ENCODE measurements at regions not wholly inside any gene's neighbourhood (a gene's known extent, or its start where the extent isn't known, plus 50 kb on each side); places are given as distances from the start of the nearest gene placed in this dataset.
"Not testable (repeated sequence)": the region's sequence is repeated elsewhere in the genome, so short reads cannot be mapped to it uniquely, and the experiment has no call there.

DNA sequence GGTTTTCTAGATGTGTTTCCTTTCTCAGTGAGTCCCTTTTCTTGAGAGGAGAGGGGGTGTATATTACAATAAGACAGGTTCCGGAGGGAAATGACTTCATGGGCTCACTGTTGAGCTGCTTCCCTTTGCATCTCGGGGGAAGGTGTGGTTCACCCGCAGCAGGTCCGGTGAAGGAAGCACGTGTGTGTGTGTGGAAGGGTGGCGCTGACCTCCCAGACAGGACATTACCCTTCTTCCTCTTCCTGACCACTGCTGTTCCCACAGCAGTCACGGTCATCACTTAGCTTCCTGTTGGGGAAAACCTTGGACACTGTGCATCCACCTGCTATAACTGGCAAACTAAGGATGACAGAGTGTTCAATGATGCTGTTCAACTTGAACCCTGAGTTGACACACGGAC lies 83.6 kb downstream of the PLEKHG1 start:
- DNase-seq (ENCODE audit: low spot score) = peak; percentile 99

DNA sequence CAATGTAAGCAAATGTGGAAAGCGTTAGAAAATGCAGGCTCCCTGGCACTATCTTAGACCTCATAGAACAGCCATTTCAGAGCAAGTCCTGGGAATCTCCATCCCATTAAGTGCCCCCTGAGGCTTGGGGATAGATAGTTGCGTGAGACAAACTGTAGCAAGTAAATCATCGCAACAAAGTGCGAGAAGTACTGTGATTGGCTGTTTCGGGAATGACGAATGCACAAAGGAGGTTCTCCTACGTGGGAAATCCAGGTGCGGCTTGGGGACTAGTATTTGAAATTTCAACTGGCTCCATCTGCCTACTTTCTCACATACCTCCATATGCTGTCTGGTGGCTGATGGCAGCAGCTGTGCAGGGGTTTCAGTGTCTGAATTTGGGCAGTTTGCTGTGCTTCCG lies 84.5 kb downstream of the PLEKHG1 start:
- no peak for DNase-seq (ENCODE audit: low spot score)

DNA sequence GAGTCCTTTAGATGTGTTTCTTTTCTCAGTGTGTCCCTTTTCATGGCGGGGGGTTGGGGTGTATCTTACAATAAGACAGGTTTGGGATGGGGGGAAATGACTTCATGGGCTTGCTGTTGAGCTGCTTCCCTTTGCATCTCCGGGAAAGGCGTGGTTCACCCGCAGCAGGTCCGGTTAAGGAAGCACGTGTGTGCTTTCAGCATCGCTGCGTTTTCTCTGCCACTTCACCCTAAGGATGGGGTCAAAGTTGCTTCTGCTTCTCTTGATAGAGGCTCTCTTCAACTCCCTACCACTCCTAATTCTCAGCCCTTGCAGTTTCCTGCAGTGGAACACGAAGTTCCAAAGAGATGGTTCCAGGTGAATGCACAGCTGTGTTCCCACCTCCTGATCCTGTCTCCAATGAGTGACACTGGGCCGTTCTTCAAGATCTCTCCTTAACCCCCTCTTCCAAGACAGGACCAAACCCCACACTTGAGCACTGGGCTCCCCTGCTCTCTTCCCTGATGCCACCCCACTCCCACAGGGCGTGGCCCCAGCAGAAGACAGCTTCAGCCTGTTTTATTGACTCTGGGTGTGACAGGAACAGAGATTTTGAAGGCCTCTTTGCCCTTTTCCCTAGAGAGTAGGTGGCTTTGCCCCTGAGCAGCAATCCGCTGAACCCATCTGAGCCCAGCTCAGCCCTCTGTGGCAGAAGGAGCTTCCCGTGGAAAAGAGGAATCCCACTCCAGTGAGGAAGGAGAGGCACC lies 85.2 kb downstream of the PLEKHG1 start:
- DNase-seq (ENCODE audit: low spot score) = peak; percentile 68

DNA sequence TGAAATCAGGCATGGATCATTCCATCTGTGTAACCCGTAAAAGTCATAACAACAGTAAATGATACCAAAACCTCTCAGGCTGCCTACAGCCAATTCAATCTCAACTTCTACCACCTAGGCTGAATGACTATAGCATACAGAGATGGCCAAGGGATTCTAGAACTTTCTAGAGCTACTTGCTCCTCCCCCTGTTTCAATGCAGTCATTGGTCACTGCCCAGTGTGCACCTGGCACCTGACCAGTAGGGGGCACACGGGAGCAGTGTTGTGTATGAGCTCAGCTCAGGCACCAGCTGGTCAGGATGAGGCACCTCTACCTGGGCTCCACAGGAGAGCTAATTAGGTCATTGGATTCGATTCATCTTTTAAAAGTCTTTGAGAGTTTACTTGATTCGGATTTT lies 86.2 kb downstream of the PLEKHG1 start:
- no peak for DNase-seq (ENCODE audit: low spot score)

DNA sequence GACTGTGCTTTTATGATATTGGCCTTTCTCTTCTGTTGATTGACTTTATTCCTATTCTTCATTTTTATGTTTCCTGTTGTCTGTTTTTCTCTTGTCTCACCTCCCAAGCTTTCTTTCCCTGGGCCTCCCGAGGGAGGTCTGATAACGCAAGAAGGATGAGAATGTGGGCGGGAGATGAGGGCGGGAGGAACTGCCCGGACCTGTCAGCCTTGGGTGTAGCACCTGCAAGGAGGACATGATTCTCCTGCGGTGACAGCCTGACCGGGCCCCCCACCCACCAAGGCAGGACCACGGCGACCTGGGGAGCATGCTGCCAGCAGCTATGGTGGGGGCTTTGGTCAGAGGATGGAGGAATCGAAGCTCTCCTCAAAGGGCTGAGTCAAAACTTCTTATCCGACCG lies 86.9 kb downstream of the PLEKHG1 start:
- no peak for DNase-seq (ENCODE audit: low spot score)

DNA sequence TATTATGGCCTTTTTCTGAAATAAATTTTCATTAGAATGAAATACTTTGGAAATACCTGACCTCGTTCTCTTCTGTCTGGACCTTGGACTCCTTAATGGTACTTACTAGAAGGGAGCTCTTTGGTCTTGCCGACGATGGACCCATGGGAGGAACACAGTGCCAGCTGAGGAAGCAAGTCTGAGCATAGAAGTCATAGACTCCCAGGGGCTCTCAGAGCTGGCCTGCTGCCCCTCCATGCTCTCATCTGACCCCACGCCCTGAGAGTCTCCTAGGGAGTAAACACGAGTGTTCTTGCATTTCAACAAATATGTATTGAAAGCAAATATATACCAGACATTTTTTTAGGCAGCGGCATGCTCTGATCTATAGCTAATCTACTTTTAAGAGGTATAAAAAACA lies 87.8 kb downstream of the PLEKHG1 start:
- no peak for DNase-seq (ENCODE audit: low spot score)

DNA sequence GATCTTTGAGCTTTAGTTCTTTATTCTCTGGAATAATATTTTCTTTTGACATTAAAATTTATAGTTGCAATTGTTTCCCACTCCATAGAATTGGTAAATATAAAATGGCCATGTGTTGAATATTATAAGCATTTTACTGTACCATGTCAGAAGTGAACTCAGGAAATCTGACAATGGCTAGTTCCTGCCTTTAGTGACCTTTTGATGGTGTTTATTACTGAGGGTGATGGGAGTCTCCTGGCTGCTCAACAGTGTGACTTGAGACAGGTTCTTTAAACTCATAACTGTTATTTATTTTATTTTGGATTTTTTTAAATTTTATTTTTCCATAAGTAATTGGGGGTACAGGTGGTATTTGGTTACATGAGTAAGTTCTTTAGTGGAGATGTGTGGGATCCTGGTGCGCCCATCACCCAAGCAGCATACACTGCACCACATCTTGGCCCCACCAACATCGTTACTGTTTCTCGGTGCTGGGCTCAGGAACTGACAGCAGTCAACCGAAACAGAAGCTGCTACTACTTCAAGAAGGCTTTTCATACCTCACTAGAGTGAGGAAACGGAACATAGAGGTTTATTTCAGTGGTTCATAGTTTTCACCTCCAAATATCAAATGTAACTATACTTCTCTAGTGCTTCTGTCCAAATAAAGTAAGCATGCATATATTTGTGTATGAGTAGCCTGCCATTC lies 90.4 kb downstream of the PLEKHG1 start:
- DNase-seq (ENCODE audit: low spot score) = no peak

DNA sequence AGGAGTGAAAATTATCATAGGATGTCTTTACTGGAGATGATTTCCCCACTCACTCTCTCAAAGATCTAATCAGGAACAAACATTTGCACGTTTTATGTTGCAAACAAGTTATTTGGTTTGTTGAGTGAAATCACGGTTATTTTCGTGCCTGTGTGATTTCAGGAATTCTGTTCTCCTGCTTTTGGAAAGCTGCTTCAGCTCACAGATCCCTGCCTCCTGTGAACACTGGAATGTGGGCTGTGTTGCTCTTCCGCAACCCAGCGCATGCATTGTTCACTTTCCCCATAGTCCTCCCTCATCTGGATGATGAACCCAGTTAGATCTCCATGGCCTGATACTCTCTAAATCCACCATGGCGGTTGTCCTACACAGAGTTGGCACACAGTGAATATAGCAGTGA lies 91.0 kb downstream of the PLEKHG1 start:
- DNase-seq (ENCODE audit: low spot score) = no peak

DNA sequence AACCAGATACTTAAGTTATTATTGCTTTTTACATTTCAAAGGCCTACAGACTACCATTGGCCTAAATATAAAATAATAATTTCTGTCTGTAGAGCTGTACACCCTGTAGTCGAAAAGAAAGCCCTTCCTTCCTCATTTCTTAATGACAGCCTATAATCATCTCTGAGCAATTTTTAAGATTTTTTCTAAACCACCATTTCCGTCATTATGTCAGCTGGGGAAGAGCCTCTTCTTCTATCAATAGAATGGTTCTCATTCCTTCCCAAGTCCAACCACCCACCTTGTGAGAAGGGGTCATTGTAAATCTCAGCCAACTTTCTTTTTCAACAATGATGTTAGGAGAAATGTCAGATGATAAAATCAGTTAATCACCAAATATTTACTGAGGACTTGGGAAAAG lies 91.8 kb downstream of the PLEKHG1 start:
- no peak for DNase-seq (ENCODE audit: low spot score)

DNA sequence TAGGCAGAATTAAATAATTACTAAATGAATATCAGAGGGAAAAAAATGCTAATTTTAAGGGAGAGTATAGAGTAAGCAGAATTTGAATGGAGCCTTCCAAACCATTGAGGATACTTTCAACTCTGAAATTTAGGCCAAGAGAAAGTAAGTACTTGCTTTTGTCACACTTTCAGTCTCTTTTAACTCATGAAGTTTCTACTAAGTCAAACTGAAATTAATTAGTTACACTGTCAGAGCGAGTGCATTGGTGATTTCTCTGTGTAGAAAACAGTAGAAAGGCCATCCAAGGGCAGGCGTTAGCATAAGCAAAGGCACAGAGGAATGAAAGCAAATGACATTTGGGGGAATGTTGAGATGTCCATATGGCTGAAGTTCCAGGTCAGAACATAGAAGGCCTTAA lies 92.9 kb downstream of the PLEKHG1 start:
- no peak for DNase-seq (ENCODE audit: low spot score)

DNA sequence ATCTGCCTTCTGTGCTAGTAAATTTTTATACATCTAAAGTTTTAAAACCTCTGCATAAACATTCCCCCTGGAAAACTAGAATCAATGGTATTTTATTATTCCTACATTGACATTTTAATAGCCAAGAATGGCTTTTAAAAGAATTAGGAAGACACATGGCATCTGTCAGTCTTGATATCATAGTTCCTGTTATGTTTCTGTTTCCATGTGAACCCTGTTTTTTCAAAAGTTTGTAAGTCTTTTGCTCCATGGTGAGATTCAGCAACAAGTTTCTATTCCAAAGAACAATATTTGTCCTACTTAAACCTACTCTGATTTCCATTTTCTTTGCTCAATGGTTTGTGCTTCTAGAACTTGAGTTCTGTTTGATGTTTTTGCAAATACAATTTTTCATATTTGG lies 95.2 kb downstream of the PLEKHG1 start:
- DNase-seq (ENCODE audit: low spot score) = no peak

DNA sequence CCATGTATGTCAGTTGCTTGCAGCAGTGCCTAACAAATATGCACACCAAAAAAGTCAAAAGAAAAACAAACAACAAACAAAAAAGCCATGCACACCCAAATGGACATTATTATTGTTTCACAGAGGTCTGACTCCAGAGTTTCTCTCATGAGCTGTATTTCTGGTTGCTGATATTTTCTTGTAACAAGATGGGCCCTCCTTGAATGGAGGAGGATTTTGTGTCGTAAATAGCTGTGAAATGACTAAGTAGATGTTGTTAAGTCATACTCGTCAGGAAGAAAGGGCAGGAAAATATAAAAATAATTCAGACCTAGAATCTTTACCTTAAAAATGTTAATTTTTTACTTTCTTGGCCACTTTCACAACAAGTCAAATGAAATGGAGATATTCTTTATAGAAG lies 96.0 kb downstream of the PLEKHG1 start:
- DNase-seq (ENCODE audit: low spot score) = no peak

DNA sequence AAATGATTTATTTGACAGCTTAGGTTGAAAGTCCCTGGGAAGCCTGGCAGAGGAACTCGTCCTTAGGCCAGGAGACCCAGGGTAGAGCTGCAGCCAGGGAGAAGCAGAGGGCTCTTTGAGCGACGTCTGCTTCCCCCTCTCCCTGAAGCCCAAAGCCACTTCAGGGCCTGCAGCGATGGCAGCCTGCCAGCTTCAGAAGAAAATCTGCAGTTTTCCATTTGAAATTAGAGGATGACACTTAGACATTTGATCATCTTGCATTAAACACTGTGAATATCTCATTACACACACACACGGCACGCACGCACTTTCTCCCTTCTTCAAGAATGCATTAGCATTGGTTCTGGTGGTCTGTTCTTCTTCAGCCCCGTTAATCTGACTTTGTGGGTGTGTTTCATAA lies 96.5 kb downstream of the PLEKHG1 start:
- DNase-seq (ENCODE audit: low spot score) = no peak

DNA sequence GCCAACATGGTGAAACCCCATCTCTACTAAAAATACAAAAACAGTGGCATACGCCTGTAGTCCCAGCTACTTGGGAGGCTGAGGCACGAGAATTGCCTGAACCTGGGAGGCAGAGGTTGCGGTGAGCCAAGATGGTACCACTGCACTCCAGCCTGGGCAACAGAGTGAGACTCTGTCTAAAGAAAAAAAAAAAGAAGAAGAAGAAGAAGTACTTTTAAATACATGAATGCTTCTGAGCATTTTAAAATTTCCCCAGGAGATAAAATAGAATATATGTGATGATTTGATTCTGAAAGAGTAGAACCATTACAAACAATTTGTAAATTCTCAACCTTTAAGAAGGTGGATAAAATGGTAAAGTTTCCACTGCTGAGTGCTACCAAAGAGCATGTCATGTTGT lies 97.2 kb downstream of the PLEKHG1 start:
- not testable (repeated sequence) for DNase-seq (ENCODE audit: low spot score)

DNA sequence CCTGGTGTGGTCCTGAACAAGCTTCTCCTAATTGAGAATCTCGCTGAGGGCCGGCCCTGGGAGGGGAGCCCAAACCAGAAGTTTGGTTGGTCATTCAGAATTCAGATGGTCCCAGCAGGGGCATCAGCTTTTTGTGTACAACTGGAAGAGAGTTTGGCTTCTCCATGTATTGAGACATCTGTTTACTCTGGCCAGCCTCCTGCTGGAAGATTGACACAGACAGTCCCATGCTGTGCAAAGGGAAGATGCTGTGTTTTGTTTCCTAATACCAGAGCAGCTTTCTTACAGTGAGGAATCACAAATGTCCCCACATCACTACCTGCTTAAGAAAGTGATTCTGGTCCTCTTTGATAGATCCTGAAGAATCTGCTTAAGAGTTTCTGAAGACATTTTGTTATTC lies 97.8 kb downstream of the PLEKHG1 start:
- no peak for DNase-seq (ENCODE audit: low spot score)

DNA sequence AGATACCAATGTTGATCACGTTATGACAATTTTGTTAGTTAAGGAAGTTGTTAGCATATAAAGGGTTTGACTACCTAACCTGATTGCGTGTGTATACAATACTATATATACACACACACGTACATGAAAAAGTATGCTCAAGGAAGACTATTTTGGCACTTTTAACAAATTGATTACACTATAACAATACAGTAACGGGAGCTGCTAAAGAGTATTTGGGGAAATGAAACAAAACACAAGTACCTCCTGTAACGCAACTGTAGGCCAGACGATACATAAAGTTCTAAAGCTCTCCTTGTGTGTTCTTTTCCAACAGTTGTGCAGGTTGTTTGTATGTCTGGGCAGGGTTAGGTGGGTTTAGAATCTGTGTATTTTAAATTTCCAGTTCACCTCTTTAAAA lies 98.7 kb downstream of the PLEKHG1 start:
- DNase-seq (ENCODE audit: low spot score) = no peak

DNA sequence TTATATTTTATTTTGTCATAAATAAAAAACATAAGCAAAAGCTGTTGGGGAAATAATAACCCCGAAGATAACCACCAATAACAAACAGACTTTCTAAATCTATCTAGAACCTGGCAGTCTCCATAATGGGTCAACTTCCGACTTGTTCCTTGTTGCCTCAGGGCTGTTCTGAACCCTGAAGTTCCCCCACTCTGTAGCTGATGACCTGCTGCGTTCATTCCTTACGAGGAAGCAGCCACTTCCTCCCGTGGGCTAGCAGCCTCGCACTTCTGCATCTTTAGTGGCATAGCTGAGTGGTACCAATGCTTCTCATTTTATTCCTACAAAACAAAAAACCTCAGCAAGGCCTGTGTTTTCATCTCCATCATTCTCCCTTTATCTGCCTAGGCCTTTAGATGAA lies 103.0 kb downstream of the PLEKHG1 start:
- DNase-seq (ENCODE audit: low spot score) = no peak

DNA sequence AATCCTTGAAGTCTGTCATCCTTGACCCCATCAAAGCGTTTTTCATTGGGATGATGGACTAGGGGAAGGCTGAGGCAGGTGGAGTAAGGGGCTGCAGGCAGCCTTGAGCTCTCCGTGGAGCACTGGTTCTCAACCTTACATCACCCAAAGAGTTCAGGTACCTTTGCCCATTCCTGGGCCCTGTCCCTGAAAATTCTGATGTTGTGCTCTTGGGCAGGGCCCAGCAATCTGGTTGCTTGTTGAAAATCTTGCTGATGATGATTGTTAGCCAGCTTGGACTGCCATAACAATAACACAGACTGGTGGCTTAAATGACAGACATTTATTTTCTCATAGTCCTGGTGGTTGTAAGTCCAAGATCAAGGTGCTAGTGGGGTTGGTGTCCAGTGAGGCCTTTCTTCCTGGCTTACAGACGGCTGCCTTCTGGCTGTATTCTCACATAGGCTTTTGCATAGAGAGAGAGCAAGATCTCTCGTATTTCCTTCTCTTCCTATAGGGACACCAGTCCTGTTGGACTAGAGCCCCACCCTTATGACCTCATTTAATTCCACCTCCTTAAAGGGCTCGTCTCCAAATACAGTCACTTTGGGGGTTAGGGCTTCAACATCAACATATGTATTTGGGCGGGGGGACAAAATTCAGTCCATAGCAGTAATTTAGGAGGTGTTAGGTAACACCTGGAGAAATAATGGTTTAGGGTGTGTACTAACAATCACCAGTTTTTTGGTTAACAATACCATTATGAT lies 104.9 kb downstream of the PLEKHG1 start:
- no peak for DNase-seq (ENCODE audit: low spot score)

DNA sequence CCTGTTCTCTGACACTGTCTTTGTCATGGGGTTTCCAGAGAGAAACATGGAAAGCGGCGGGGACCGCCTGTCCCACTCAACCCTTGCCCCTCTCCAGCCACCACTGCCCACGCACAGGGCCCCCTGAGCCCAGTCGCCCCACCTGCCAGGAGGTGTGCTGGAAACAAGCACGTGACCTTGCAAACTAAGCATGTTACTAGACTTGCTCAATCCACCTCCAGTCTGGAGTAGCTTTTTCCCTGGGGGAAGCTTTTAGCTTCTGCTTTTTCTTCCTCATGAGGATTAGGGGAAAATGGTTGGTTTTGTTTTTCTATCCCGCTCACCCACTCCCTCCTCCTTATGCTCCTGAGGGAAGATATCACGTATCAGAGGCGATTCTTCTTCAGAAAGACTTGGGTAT lies 105.7 kb downstream of the PLEKHG1 start:
- DNase-seq (ENCODE audit: low spot score) = no peak

DNA sequence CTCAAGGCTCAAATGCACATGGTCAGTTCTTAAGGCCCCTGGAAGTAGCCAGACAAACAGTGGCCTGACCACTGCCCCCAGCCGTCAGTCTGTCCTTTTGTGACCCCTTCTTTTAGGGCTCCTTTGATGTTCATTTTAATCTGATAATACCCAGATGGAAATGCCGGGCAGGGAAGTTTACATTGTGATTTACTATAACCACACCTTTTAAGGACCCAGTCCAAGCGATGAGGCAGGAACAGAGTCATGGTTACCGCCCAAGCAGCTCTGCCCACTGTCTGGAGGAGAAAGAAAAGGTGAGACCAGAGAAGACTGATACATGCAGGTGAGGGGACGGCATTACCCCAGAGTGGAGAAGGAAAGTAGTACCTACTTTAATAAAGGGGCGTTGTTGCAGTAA lies 110.6 kb downstream of the PLEKHG1 start:
- DNase-seq (ENCODE audit: low spot score) = no peak

DNA sequence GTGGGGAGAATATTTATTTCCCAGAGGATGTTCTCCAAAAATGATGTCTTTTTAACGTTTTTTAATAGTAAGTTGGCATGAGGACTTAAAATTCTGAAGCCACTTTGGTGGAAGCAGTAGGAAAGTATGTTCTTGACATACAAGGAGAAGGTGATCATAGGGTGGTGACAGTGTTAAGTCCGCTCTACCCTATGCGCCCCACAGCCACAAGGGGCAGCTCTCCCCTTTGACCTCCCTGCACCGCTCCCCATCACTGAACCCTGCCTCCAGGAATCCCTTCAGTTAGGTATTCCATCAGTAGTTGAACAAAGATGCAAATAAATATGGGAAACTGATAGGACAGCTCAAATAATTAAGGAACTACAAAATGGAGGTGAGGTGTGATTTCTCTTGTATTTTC lies 111.4 kb downstream of the PLEKHG1 start:
- no peak for DNase-seq (ENCODE audit: low spot score)

DNA sequence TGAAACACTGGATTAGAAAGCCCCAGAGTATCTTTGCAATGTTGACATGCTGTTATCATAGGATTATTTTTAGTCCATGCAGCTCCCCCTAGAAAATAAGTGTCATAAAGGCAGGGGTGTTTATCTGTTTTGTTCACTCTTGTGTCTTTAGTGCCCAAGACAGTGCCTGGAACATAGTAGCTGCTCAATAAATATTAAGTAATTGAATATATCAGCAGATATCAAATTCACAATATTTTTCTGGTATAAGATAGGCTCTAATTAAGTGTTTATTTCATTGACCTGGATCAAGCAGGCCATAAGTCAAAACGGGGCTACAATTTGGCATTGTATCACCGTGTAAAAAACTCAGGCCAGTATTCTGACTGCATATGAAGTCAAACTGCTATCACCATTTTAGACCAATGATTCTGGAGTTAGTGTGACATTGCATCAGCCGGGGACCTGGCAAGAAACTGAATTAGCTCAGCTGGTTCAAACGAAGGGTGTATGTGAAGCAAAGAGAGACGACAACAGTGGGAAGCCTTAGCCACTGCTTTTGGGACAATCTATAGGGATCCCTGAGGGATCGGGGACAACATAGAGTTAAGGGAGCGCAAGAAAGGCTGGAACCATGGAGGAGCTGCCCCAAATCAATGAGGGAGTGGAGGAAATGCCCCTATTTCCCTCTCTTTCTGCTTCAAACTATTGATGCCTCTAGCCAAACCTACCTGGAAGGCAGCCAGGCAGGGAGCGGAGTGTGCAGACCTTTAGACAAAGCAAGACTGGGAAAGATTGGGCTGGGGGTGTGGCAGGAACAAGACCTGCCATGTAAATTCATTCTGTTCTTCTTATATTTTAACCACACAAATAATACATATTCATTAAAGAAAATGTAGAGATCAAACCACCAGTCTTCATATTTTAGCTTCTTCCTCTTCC lies 112.2 kb downstream of the PLEKHG1 start:
- DNase-seq (ENCODE audit: low spot score) = no peak

Data from kidney capillary endothelial cell (primary cell).